GM23338 (cell line): ENCODE measurements at regions not wholly inside any gene's neighbourhood (a gene's known extent, or its start where the extent isn't known, plus 50 kb on each side); places are given as distances from the start of the nearest gene placed in this dataset.

ENCODE experiments used
- ATAC-seq: fragments of 200-7000 bp; cut with Tn5 transposase; 3 replicates; pipeline ENCODE4 v1.9.1; 2020
- DNase-seq: peaks from one replicate; pipeline ENCODE4 v3.0.0-alpha.2; 2015; ENCODE audit warnings: low spot score
- H2AFZ ChIP-seq: fragments of 200-600 bp; sonication (generic); 2 replicates; pipeline ENCODE4 v1.8.0; 2016; ENCODE audit warnings: antibody characterized with exemption, mild to moderate bottlenecking, moderate library complexity
- H3F3A ChIP-seq: fragments of 200-600 bp; sonication (generic); replicated peaks from 2 replicates; pipeline ENCODE4 v1.8.0; 2017; ENCODE audit warnings: antibody characterized with exemption, mixed run types, low read depth
- H3K27ac ChIP-seq: fragments of 200-600 bp; sonication (generic); 2 replicates; pipeline ENCODE4 v1.6.1; 2016; ENCODE audit warnings: low read depth
- H3K27me3 ChIP-seq: fragments of 200-600 bp; sonication (generic); 2 replicates; pipeline ENCODE4 v1.8.0; 2016; ENCODE audit warnings: mild to moderate bottlenecking, mixed run types, moderate library complexity; ENCODE audit not compliant: insufficient read depth
- H3K36me3 ChIP-seq: fragments of 200-600 bp; sonication (generic); 2 replicates; pipeline ENCODE4 v1.8.0; 2016; ENCODE audit warnings: mild to moderate bottlenecking; ENCODE audit not compliant: insufficient read depth
- H3K4me1 ChIP-seq: fragments of 200-600 bp; sonication (generic); 2 replicates; pipeline ENCODE4 v1.8.0; 2016; ENCODE audit warnings: mild to moderate bottlenecking, moderate library complexity; ENCODE audit not compliant: insufficient read depth
- H3K4me2 ChIP-seq: fragments of 200-600 bp; sonication (generic); 2 replicates; pipeline ENCODE4 v1.7.1; 2017; ENCODE audit warnings: mixed run types
- H3K4me3 ChIP-seq: fragments of 200-600 bp; sonication (generic); 2 replicates; pipeline ENCODE4 v1.6.1; 2016; ENCODE audit warnings: mixed run types
- H3K79me2 ChIP-seq: fragments of 200-600 bp; sonication (generic); replicated peaks from 2 replicates; pipeline ENCODE4 v1.8.0; 2017; ENCODE audit warnings: mild to moderate bottlenecking; ENCODE audit not compliant: insufficient read depth
- H3K9me2 ChIP-seq: fragments of 200-600 bp; sonication (generic); 2 replicates; pipeline ENCODE4 v1.8.0; 2017; ENCODE audit not compliant: insufficient read depth
- H4K20me1 ChIP-seq: fragments of 200-600 bp; sonication (generic); replicated peaks from 2 replicates; pipeline ENCODE4 v1.8.0; 2017; ENCODE audit warnings: mild to moderate bottlenecking; ENCODE audit not compliant: insufficient read depth
- H3K27ac Mint-ChIP-seq: 2 replicates; pipeline ENCODE4 v1.8.0; 2020; ENCODE audit warnings: inconsistent platforms, mild to moderate bottlenecking, moderate library complexity, mixed read lengths
- H3K27me3 Mint-ChIP-seq: 3 replicates; pipeline ENCODE4 v1.8.0; 2022; ENCODE audit warnings: low read depth, mild to moderate bottlenecking, moderate library complexity, mixed read lengths, inconsistent platforms; ENCODE audit not compliant: insufficient read depth, poor library complexity
- H3K36me3 Mint-ChIP-seq: 3 replicates; pipeline ENCODE4 v1.8.0; 2021; ENCODE audit warnings: low read depth, mild to moderate bottlenecking, inconsistent platforms, moderate library complexity, mixed read lengths
- H3K4me1 Mint-ChIP-seq: 3 replicates; pipeline ENCODE4 v1.8.0; 2020; ENCODE audit warnings: mild to moderate bottlenecking, inconsistent platforms, mixed read lengths
- H3K4me3 Mint-ChIP-seq: 3 replicates; pipeline ENCODE4 v1.8.0; 2021; ENCODE audit warnings: moderate library complexity, mild to moderate bottlenecking, inconsistent platforms, mixed read lengths
- H3K9me3 Mint-ChIP-seq: 3 replicates; pipeline ENCODE4 v1.8.0; 2020; ENCODE audit warnings: moderate library complexity, mild to moderate bottlenecking, inconsistent platforms, mixed read lengths
- CREB1 ChIP-seq: fragments of 250-450 bp; sonication (Bioruptor Pico); IDR thresholded peaks from 2 replicates; pipeline ENCODE4 v1.5.0; 2020; ENCODE audit warnings: low read depth, mild to moderate bottlenecking, moderate library complexity
- CTCF ChIP-seq, 2 experiments: fragments of 200-600 bp in 1 of 2; sonication (generic) in 1 of 2; conservative IDR thresholded peaks; 2 replicates each; pipeline versions ENCODE4 v1.5.1 to v1.6.1; 2016 to 2017; ENCODE audit warnings: antibody characterized with exemption in 2 of 2, low read depth in 2 of 2, mild to moderate bottlenecking in 2 of 2, moderate library complexity in 1 of 2
- ETS1 ChIP-seq: IDR thresholded peaks from 2 replicates; pipeline ENCODE4 v1.6.1; 2016; ENCODE audit warnings: antibody characterized with exemption
- NANOG ChIP-seq: IDR thresholded peaks from 2 replicates; pipeline ENCODE4 v1.6.1; 2016; ENCODE audit warnings: antibody characterized with exemption, borderline replicate concordance
- REST ChIP-seq: IDR thresholded peaks from one replicate; pipeline ENCODE4 v1.6.1; 2018; ENCODE audit warnings: antibody characterized with exemption; ENCODE audit not compliant: unreplicated experiment
- STAT1 ChIP-seq: IDR thresholded peaks from one replicate; pipeline ENCODE4 v1.6.1; 2016; ENCODE audit warnings: antibody characterized with exemption; ENCODE audit not compliant: unreplicated experiment
- ZNF114 ChIP-seq: fragments of 250-450 bp; sonication (Bioruptor Pico); IDR thresholded peaks from 2 replicates; pipeline ENCODE4 v1.5.0; 2020; ENCODE audit warnings: mild to moderate bottlenecking, moderate library complexity
- ZNF462 ChIP-seq: fragments of 250-450 bp; sonication (Bioruptor Pico); IDR thresholded peaks from 2 replicates; pipeline ENCODE4 v1.5.0; 2020; ENCODE audit warnings: mild to moderate bottlenecking, moderate library complexity

- no peak overlapping the region for H2AFZ ChIP-seq
- no peaks in the 10 kb centered on the region for H4K20me1 ChIP-seq
- H3K79me2 ChIP-seq, result no peaks in the 10 kb centered on the region
- ATAC-seq (no peak), DNase-seq (no peak)
- no peaks in the 10 kb centered on the region for H3K36me3 ChIP-seq
- H3K4me3 ChIP-seq, result no peak overlapping the region
- H3K4me2 ChIP-seq, result no peak overlapping the region
- no peaks in the 10 kb centered on the region for H3F3A ChIP-seq
- H3K27ac Mint-ChIP-seq, result no peak overlapping the region
- H3K27me3 Mint-ChIP-seq, result no peaks in the 10 kb centered on the region
- peaks cover 12% of the 10 kb centered on the region; the same call in 2 of the 3 replicates for H3K36me3 Mint-ChIP-seq
- peaks cover 16% of the 10 kb centered on the region for H3K9me3 Mint-ChIP-seq
- peaks cover 4% of the 10 kb centered on the region; the same call in 1 of the 2 replicates for H3K9me2 ChIP-seq
- TF ChIP-seq ETS1 (no peak), REST (no peak), ZNF114 (CRISPR knock-in tag) (no peak), STAT1 (no peak), CTCF (conservative IDR thresholded peaks at IDR 0.05; ENCODE audit: low read depth in 2 of 2) (no peak), CREB1 (CRISPR knock-in tag) (no peak), ZNF462 (no peak), NANOG (no peak)
- no peaks in the 10 kb centered on the region for H3K4me1 Mint-ChIP-seq
- no peaks in the 10 kb centered on the region for H3K4me1 ChIP-seq
- no peak overlapping the region for H3K27ac ChIP-seq
- no peak overlapping the region for H3K4me3 Mint-ChIP-seq
- H3K27me3 ChIP-seq, result no peaks in the 10 kb centered on the region
These were observed 120.1 kb upstream of the NR5A2 start for GRCh38 chr1:199907361-199907760.
